GM18868 (cell line): ENCODE measurements at regions not wholly inside any gene's neighbourhood (a gene's known extent, or its start where the extent isn't known, plus 50 kb on each side); places are given as distances from the start of the nearest gene placed in this dataset.

Source experiments
- ATAC-seq: cut with Tn5 transposase; IDR thresholded peaks from one replicate; pipeline ENCODE4 v1.9.1; 2021; ENCODE audit warnings: mild to moderate bottlenecking, moderate library complexity; ENCODE audit not compliant: unreplicated experiment

DNA sequence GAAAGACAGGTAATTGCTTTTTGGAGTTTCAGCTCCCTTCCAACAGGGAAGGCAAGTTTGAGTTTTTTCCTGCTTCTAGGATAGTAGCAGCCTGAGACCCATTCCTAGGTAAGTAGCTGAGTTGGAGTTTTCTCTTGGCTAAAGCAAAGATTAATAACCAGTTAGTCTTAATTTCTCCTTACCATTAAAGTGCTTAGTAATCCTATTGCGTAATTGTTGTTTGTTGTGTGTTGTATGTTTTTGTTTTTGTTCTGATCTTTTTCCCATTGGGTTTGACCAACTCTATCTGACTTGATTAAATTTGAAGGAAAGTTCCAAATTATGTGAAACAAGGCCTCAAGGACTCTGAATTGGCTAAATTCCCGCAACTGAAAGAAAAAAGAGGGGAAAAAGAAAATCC, 83.5 kb downstream of the TBX22 start:
- ATAC-seq: no peak

DNA sequence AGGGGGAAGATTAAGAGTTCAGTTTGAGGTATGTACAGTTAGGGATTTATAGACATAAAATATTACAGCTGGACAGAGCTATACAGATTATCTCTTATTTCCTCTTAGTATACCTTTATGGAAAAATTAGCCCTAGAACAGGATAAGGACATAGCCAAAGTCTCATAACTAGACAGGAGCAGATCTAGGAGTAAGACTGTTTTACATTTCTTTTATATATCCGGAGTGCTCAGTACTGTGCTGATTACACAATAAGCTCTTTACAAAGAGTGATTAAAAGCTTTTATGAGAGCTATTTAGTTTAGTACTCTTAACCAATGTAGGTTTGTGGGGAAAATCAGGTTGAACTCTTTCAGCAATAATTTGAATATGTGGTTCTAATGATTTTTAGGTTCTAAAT, 105.8 kb downstream of the TBX22 start:
- ATAC-seq: no peak

DNA sequence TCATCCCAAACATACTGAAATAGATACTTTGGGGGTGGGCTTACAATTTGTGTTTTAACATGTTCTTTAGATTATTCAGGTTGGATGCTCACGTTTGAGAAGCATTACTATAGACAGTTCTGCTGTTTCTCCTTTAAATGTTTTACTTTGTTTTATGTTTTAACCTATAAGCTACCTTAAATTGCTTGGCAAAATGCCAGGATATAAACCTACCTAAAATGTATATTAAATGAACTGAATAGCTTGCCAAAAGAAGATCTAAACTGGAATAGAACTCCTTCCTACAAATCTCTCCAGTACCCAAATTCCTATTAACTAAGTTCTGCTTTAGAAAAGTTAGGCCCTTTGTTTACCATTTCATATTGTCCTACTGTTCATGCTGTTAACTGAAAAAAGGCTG, 124.4 kb downstream of the TBX22 start:
- no peak for ATAC-seq

DNA sequence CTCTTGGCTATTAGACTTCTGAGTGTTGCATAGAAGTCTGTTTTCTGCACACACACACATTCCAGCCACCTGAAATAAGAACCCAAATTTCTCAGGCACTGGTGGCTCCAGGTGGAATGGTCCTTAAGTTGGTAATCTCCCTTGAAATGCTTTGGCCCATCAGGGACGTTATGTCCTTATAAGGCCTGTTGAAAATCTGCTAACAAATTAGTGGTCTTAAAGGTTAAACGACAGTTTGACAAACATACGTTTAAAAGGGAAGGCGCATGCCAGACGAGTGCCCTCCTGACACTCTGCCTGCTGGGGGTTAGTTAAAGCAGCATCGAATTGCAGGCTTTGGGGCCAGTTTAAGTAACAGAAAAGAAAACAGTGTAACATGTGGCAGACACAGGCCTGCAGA, 125.0 kb downstream of the TBX22 start:
- ATAC-seq: no peak

DNA sequence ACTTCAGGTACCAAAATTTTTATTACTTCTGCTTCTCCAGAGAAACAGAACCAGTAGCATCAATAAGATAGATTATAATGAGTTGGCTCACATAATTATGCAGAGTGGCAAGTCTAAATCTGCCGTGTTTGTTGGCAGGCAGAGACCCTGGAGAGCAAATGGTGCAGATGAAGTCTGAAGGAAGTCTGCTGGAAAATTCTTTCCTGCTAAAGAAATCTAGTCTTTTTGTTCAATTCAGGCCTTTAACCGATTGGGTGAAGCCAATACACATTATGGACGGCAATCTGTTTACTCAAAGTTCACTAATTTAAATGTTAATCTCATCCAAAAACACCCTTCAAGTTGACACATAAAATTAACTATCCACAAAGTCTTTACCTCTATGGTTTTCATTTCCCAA, 156.0 kb downstream of the TBX22 start:
- no peak for ATAC-seq

DNA sequence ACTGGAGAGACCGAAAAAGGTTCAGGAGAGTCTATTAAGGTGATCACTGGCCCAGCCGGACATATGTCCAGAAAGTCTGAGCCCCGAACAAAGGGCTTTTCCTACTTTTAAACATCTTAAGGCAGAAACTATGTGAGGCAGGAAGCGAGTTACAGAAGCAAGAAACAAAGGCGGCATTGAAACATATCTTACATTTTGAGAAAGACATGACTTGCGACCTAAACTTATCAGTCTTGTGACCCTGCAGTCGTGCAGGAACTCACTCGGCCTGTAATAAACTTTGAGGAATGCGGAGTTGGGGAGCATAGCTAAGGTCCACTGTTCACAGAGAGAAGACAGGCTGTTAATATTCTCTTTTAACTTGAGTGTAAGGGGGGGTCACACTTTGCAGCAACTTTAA, 158.7 kb downstream of the TBX22 start:
- no peak for ATAC-seq

DNA sequence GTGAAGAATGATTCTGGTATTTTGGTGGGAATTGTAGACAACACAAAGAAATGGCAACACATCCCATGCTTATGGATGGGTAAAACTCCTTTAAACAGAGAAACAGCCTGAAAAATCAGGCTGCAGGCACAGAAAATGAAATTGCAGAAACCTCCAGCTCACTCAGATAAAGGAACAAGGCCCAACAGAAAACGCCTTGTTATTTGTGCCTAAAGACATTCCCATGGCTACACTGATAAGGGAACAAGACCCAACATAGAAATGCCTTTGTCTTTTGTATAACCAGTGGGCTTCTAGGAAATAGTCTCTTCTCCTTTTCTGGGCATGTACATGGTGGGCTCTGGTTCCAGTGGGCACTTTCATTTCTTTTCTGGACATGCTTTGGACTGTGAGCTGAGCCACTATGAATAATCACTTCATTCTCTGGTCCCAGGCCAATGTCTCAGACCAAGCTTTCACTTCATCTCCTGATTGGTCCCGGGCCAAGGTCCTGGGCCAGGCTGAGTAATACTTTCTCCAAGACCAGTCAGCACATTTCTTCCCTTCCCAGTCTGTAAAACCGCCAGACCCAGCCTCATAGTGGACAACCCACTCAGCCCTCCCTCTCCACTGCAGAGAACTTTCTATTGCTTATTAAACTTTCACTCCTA, 160.5 kb downstream of the TBX22 start:
- no peak for ATAC-seq

DNA sequence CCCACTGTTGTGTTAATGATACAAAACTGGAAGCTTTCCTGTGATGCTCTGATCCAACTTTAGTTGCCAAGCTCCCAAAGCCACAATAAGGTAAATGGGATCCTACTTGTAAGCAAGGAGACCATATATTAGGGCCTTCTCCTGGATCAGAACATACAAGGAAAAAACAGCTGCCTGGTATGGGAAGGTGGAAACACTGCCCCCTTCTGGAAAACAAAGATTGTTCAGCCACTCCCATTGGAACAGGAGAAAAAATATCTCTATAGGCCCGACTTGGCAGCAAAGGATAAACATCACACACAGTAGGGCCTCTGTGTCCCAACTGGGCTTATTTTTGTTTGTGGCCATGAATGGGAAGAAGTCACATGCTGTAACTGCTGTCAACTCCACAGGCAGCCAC, 166.5 kb downstream of the TBX22 start:
- no peak for ATAC-seq

DNA sequence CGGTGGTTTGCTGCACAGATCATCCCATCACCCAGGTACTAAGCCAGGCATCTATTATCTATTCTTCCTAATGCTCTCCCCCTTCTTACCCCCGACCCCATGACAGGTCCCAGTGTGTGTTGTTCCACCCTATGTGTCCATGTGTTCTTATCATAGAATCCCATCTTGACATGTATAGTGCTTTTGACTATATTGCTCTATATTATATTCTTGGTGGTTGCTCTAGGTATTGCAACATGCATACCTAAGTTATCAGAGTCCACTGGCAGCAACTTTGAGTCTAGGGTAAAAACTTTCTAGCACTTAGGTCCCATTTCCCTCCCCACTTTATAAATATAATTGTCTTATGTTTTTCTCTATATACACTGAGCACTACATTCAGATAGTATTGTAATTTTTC, 170.3 kb downstream of the TBX22 start:
- no peak for ATAC-seq

DNA sequence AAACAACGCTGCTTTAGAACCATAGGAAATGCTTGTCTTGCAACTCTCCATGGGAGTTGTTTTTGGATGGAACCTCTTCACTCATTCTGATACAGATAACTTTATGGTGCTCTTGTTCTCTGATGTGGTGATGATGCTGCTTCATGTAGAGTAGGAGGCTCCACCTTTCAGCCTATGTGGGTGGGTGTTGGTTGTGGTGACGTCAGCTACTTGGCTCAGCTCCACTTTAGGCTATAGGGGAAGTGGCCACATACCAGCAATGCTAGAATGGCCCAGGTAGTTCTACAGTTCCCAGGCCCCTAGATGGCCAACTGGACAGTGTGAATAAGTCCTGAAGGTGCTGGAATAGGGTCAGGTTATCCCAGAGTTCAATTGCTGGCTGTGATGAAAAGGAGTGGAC, 192.1 kb downstream of the TBX22 start:
- no peak for ATAC-seq

DNA sequence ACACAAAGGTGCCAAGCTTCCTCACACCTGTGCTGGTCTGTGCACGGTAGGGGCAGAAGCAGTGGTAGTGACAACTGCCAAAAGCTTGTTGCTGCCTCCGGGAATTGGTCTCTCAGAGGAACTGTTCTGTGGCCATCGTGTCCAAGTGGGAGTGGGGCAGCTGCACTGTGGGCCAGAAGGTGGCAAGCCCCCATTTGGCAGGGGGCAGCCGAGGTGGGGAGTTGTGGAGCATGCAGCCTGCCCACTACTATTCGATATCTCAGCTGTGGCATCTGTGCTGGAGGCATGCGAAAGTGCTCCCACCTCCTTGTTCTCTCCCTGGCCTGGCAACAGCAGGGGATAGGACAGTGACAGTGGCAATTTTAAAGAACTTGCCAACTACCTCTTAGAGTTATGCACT, 192.8 kb downstream of the TBX22 start:
- ATAC-seq: no peak

DNA sequence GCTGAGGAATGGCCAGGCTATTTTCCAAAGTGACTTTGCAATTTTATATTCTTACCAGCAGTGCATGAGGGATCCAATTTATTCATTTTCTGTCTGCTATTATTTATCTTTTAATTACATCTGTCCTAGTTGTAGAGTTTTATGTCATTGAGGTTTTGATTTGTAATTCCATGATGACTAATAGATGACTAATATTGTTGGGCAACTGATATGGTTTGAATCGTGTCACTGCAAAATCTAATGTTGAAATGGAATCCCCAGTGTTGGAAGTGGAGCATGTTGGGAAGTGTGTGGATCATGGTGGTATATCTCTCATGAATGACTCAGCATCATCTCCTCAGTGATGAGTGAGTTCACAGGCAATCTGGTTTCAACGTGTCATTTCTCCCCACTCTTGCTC, 201.5 kb downstream of the TBX22 start:
- ATAC-seq: no peak

DNA sequence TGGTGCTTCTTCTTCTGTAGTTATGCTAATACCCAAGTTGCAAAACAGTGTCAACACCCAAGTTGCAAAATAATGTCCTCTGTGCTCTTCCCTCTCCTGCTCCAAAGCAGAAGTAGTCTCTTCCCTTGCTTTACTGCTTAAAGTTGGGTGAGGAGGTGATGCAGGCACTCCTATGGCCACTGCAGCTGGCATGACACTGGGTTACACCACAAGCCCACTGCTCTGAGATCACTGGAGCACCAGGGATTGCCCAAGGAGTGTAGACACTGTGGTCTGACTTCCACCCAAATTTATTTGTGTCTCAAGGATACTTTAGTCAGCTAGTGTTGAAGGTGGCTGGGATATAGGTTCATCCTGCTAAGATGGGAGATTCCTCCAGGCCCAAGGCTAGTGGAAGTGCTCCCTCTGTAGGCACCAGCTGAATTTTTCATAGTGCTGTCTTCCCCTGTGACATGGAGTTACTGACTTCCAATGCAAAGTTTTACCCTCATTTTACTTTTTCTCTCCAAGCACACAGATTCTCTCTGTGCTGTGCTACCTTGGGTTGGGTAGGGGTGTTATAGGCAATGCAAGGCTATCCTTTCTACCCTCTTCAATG, 196.2 kb upstream of the TENT5D start:
- no peak for ATAC-seq

DNA sequence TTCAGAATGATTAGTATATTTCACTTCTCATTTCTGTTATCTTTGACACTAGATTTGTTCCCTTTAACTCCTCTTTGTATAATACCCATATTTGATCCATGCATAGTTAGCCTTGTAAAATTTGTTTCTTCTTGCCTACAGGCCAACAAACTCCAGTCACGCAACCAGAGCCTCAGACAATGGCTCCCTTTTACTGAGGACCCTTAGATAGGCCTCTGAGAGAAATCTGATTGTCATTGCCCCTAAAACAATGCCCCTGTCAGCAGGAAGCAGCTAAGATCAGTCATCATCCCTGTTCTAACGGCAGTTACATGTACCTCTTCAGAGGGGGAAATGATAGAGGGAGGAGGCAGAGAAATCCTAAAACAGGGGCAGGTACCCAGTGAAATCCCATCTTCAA, 190.6 kb upstream of the TENT5D start:
- ATAC-seq: no peak

DNA sequence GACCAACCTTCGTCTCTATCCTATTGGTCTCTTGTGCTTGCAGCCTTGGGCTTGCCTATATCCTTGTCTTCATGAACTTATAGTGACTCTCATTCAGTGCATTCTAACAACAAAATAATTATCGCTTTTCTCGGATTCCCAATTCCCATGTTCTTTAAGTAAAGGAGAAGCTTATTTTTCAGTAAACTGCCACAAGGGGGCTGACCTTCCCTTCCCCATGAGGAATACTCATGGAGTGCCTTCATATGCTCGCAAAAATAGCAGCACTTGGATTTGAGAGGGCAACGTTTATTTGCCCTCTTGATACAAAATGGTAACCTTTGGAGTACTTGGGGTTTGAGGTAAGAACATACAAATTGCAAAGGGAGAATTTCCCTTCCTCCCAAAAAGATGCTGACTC, 183.2 kb upstream of the TENT5D start:
- no peak for ATAC-seq

DNA sequence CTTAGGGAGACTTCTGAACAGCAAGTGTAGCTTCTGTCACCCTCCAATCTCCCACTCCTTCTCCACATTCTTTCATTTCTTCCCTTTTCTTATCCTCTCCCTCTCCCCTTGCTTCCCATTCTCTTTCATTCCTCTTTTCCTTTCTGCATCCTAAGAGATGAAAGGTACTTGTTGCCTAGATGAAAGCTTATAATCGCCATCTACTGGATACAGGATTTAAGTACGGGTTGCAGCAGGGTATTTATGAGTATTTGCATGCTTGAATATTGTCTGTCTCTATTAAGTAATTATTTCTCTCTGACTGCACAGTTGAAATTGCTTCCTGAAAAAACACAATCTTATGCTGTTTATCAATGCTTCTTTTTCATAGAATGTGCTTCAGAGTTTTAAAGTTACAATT, 174.0 kb upstream of the TENT5D start:
- ATAC-seq: no peak

DNA sequence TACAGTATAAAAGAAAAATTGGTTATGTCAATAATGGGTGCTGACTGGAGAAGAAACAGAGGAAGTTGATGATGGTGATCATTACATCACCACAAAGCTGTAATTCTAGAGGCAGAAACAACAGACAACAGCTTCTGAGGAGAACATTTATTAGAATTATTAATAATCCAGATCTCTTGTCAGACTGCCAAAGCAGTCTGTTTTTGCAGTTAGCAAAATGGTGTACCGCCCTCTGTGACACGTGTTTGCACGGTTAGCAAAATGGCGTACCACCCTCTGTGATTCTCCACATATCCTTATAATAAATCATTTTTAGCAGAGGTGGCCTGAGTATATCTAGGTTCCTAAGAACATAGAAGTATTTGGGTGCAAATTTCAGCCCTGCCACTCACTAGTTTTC, 154.0 kb upstream of the TENT5D start:
- no peak for ATAC-seq

DNA sequence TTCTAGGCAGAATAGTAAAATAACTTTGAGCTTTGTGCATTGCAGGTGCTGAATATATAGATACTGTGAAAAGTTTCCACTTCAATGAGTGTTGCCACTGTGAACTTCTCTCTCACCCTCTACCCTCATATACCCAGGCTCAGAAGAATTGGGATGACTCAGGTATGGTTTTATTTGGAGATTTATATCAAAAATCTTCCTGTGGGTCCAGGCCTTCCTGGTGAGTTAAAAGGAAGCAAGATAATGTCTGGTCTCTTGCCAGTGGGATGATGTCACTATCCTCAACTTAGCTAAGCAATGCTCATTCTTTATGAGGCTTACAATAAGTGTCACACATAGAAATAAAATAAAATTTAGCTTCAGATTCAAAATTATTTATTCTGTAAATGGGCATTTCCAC, 153.3 kb upstream of the TENT5D start:
- ATAC-seq: no peak

DNA sequence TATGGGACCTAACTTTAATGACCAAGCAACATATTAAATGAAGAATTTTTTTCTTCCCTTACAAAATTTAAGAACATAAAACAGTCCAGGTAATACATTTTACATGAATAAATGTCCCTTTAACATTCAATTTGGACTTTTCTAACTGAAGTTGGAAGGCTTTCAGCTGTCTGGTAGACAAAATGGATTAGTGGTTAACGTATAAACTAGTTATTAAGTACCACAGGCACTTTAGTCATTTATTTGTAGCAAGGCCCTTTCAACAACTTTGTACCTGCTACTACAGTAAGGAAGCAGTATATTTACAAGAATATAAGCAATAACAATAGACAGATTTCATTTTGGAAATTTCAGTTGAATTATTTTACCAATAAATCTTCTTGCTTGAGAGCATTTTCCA, 152.5 kb upstream of the TENT5D start:
- ATAC-seq: no peak

DNA sequence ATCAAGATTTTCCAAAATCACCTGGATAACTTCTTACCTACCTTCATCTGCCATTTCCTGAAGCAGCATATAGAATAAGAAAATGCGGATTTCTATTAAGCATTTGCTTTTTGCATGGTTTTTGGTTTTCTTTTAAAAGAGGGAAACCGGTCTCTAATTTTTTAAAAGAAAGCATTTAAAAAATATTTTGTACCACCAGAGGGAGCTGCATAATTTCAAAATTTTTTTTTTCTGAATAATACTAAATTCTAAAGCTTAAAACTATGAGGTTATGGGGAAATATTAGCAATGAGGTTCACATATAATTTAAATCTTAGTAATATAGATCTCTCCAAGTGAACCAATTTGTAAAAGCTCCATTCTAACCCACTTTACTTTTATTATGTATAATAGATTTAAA, 137.7 kb upstream of the TENT5D start:
- ATAC-seq: no peak

DNA sequence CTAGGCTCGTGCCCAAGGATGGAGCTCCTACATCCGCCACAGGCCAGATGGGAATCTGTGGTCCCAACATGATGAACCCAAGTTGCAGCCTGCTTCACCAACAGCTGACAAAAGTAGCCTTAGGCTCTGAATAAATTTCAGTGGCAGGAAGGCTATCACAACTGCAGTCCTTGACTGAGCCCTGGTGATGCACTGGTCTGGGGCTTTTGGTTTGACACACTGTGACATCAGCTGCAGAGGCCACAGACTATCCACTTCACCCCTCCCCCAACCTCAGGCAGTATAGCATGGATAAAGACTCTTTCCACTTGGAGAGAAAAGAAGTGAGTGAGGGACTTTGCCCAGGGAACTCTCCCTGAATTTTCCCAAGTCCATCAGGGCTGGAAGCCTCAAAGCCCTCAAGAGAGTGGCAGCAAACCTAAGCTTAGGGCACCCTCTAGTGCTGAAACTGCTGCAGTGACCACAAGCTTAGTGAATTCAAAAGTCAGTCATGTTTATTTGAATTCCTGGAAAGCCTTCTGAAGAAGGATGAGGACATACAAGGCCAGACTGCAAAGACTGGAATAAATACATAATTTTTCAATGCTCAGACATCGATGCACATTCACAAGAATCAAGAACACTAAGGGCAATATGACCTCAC, 135.0 kb upstream of the TENT5D start:
- ATAC-seq: peak; percentile 81

DNA sequence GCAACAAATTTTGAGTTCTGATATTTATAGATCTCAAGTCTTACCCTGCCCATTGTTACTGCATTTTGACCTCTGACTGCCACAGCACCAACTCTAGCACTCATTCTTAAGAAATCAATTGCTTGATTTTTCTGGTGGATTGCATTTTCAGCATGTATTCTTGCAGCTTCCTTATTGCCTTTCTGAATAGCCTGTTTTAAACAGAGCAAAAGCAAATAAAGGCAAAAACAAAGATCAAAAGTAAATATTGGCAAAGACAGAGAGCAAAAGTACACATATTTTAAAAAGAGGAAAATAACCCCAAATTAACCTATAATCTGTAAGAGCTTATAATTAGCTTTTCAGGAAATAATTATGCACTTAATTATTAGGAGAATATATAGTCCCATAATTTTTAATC, 129.4 kb upstream of the TENT5D start:
- ATAC-seq: no peak

DNA sequence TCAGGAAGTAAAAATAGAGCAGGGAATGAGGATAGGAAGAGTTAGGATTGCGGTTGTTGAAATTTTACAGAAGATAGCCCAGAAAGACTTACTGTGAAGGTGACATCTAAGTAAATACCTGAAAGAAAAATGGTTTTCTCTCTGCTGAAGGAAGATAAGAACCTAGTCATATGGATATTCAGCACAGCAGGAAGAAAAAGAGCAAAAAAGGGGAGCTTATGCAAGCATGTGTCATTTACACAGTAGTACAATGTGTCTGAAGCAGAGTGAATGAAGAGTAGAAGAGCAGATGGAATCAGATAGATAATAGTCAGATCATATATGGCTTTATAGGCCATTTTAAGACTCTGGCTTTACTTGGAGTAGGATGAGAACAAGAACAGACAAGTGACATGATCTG, 126.9 kb upstream of the TENT5D start:
- no peak for ATAC-seq
